Right ventricle myocardium inferior (tissue), 1 donor: ENCODE measurements at regions not wholly inside any gene's neighbourhood (a gene's known extent, or its start where the extent isn't known, plus 50 kb on each side); places are given as distances from the start of the nearest gene placed in this dataset.
"Not testable (repeated sequence)": the region's sequence is repeated elsewhere in the genome, so short reads cannot be mapped to it uniquely, and the experiment has no call there.

ENCODE experiments used
- ATAC-seq: fragments of 200-7000 bp; cut with Tn5 transposase; one replicate; pipeline ENCODE4 v1.9.1; 2020; ENCODE audit warnings: mild to moderate bottlenecking, moderate library complexity
- DNase-seq: peaks from one replicate; pipeline ENCODE4 v3.0.0; 2021; ENCODE audit errors: missing footprints
- intact Hi-C: fragments of 100-400 bp; cut with DNase I; formaldehyde crosslinking; loops from one replicate; pipeline ENCODE4 v1.11.0; 2022
- donor health status: DM: no; HTN: yes; CAD: no; lungs with severe emphysema.

- DNase-seq, result no peak
- no peak for ATAC-seq
- intact Hi-C loops, result no loop called here
Measured at GRCh38 chr3:73164622-73165021, 103.2 kb downstream of the EBLN2 start.

DNA sequence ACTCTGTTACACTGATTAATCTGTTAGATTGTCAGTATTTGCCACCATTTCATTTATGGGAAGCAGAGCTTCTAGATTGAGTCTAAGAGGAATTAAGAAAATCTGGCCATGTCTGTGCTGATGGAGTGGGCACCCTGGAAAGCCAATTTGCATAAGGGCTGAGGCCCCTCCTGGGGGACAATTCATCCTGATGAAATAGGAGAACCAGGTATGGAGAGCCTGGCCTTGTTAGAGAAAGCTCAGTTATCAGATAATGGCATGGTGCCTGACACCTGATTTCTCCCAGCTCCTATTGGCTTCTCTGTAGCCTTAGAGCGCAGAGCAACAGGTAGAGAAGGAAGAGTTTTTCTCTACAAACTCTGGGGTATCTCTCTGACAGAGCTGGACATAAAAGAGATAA, 114.2 kb downstream of the EBLN2 start:
- ATAC-seq, result no peak

GRCh38 chr3:73176941-73177340, 115.5 kb downstream of the EBLN2 start:
- intact Hi-C loops, result no loop called here
- ATAC-seq, result no peak
- no peak for DNase-seq

More for the DNA sequence above, 114.2 kb downstream of the EBLN2 start:
- intact Hi-C loops, result no loop called here
- DNase-seq, result no peak

- intact Hi-C loops, result no loop called here
- ATAC-seq (no peak), DNase-seq (no peak)
Measured at GRCh38 chr3:73177827-73178226, 116.4 kb downstream of the EBLN2 start.

DNA sequence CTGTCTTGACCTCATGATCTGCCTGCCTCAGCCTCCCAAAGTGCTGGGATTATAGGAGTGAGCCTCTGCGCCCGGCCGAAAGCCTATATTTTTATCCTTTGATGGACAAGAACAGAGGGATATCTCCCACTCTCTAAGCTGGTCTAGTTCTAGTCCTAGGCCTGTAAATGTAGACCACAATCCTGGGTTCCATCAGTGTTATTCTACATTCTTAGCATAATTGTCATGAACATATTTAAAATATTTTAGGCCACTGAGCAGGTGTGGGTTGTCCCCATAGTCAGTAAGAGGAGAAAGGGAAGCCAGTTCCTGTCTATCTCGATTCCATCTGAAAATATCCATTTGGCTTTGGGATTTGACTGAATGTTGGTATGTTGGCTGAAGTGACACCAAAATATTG, 118.1 kb downstream of the EBLN2 start:
- intact Hi-C loops, result no loop called here
- DNase-seq, result no peak
- ATAC-seq, result no peak

DNA sequence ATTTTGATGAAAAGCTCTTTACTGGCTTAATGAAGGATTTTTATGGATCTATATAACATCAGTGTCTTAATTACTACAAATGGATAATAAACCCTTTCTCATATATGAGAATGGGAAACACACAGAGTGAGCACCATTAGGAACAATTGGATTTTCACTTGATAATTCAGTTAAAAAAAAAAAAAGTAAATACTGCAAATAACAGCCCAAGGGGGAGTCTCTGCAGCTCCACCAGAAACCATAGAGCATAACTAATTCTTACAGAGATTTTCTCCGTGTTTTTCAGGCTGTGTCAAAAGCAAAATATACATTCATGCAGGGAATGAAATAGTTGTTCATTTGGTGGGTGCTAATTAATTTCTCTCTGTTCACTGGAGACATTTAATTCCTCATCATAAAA, 125.3 kb downstream of the EBLN2 start:
- DNase-seq (no peak), ATAC-seq (no peak)
- intact Hi-C loops, result no loop called here

GRCh38 chr3:73187328-73187727, 125.9 kb downstream of the EBLN2 start:
- no peak for DNase-seq
- ATAC-seq, result no peak
- intact Hi-C loops, result no loop called here

DNA sequence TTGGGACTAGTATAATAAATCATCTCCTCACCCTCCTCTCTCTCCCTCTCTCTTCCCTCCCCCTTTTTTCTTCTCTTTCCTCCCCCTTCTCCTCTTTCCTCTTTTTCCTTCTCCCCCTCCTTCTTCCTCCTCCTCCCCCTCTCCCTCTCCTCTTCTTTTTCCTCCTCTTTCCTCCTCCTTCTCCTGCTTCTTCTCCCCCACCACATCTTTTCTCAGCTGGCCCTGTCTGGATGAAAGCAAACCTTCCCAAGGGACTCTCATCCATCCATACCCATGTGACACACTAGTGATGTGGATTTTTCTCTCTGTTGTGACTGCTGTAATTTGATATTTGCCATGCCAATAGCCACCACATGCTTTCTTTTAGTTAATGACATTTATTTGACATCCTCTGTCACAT, 127.2 kb downstream of the EBLN2 start:
- DNase-seq (no peak), ATAC-seq (no peak)
- intact Hi-C loops, result no loop called here

DNA sequence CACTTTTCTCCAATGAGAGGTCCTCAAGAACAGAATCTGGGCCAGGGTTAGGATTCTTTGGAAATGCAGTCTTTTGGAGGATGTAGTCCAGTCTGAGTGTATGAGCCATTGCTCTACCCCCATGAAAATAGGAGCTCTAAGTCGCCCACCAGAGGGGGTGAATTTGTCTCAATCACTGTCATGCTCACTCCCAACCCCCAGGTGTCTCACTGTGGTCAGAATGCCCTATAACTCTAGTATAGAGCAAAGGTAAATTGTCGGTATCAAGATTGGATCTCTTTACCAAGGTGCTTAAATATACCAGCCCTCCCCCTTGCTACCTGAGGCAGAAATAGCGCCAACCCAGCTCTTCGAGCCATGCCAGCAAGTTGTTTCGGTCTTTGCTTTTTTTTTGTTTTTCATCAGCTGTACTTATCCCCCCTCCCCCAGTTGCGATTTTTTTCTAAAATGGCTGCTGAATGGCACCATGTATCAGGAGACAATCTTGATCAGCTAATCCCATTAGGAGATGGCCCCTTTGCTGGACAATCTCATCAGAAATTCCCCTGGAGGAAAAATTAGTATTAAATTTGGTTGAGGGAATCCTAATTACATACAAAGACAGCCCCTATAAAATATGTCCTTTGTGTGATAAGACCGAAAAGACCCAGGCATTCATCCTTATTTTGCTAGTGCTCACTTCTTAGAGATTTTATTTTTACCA, 130.7 kb downstream of the EBLN2 start:
- DNase-seq (no peak), ATAC-seq (no peak)
- intact Hi-C loops, result no loop called here

DNA sequence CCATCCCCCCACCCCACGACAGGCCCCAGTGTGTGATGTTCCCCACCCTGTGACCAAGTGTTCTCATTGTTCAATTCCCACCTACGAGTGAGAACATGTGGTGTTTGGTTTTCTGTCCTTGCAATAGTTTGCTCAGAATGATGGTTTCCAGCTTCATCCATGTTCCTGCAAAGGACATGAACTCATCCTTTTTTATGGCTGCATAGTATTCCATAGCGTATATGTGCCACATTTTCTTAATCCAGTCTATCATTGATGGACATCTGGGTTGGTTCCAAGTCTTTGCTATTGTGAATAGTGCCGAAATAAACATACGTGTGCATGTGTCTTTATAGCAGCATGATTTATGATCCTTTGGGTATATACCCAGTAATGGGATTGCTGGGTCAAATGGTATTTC, 132.5 kb downstream of the EBLN2 start:
- intact Hi-C loops, DNase-seq, ATAC-seq: not testable (repeated sequence)

GRCh38 chr3:73197187-73197586, 135.7 kb downstream of the EBLN2 start:
- ATAC-seq, result no peak
- no peak for DNase-seq
- intact Hi-C loops, result no loop called here

GRCh38 chr3:73203101-73203500, 141.6 kb downstream of the EBLN2 start:
- intact Hi-C loops, result no loop called here

DNA sequence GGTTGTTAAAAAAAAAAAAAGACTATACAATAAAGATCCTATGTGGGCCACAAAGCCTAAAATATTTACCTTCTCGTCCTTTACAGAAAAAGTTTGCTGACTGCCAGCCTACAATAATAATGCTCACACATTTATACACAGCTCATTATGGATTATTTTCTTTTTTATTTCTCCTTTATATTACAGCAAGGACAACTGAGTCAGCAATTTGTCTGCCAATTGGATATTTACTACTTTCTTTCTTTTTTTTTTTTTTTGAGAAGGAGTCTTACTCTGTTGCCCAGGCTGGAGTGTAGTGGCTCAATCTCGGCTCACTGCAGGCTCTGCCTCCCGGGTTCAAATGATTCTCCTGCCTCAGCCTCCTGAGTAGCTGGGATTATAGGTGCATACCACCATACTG, 142.2 kb downstream of the EBLN2 start:
- intact Hi-C loops, result no loop called here
- DNase-seq (no peak), ATAC-seq (no peak)

More at GRCh38 chr3:73203101-73203500, 141.6 kb downstream of the EBLN2 start:
- no peak for DNase-seq
- ATAC-seq, result no peak

GRCh38 chr3:73204841-73205240, 143.4 kb downstream of the EBLN2 start:
- intact Hi-C loops, result no loop called here
- DNase-seq (no peak), ATAC-seq (no peak)

DNA sequence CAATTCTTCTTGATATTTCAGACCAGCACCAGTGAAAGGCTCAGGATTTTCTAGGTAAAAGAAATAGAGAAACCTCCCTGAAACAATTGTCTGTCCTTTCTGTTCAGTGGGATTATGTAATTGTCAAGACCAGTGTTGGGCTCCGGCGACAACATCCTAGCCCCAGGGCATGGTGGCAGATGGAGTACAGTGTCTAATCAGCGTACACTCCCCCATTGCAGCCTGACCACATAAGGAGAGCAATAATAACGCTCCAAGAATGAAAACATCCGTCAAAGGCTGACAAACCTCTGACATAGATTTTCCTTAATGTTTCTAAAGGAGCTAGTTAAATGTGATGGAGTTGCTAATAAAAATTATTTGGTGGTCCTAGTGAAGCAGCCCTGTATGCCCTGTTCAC, 144.6 kb downstream of the EBLN2 start:
- ATAC-seq (no peak), DNase-seq (no peak)
- intact Hi-C loops, result no loop called here

DNA sequence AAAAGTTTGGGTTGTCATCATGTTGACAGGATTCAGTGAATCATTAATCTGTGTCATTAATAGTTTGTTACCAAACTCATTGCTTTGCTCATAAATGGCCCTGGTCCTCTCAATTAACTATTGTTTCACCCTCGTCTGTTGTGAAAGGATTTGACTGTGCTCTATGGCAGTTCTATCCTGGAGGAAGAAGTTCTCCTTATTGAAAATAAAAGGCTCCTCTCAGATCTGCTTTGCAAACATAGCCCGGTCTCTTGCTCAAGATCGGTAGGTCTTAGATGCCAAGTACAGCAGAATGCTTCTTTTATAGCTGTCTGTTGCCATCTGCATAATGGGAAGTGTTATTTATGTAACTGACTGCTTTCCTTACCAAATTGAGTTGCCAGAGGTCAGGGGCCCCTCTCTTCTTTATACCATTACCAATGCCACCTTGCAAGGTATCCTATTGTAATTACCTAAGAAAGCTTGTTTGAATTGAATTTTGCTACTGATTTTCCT, 146.5 kb downstream of the EBLN2 start:
- intact Hi-C loops, result no loop called here
- ATAC-seq, result no peak

DNA sequence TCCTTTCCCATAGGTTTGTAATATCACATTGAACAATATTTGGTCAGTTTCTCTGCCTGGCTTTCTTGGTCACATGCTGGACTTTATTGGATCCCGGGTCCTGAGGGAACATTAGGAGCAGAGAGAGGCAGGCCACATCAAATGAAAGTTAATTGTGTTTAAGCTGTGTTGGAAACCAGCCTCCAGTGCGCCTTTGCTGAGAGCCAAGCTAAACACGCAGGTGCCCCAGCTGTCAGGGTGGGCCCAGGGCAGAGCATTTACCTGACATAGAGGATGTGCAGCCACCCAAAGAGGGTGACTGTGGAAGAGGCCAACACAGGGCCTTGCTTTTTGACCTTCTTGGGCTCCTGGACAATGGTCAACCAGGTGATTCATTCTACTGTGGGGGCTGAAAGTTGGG, 149.3 kb downstream of the EBLN2 start:
- DNase-seq, result no peak
- ATAC-seq, result no peak
- intact Hi-C loops, result no loop called here

More for the DNA sequence above, 146.5 kb downstream of the EBLN2 start:
- no peak for DNase-seq

DNA sequence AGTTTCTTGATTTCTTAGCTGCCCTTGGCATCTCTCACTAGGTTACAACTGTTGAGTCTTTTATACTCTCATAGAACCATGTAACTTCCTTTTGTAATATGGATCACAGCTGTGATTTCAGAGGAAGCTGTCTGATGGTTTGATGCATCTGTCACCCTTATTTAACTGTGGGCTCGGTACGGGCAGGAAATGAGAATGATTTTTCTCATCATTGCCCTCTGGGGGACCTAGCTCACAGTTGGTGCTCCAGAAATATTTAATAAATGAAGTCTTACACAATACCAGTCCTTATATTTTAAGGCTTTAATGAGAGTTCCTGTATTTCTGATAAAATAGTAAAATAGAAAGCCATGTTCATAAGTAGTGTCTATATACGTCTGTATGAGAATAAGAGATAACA, 151.2 kb downstream of the EBLN2 start:
- ATAC-seq (no peak), DNase-seq (no peak)
- intact Hi-C loops, result no loop called here

GRCh38 chr3:73213896-73214295, 152.4 kb downstream of the EBLN2 start:
- intact Hi-C loops, result no loop called here
- DNase-seq, result no peak
- no peak for ATAC-seq

DNA sequence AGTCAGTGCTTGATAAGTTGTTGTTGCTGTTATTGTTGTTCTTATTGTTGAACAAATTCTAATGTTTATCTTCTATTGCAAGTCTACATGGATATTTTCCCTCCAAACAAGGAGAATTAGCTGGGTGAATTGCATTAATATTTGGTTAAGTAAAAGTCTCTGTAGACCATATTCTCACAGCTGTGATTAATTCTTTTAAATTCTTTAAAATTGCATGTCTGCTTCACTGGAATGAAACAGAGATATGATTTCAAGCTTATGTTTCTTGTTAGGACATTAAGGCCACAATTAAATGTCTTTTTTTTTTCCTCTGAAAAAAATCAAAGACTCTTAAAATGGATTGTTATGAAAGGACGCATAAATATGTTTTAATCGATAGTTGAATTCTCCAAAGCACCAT, 153.4 kb downstream of the EBLN2 start:
- intact Hi-C loops, result no loop called here
- no peak for ATAC-seq
- no peak for DNase-seq

DNA sequence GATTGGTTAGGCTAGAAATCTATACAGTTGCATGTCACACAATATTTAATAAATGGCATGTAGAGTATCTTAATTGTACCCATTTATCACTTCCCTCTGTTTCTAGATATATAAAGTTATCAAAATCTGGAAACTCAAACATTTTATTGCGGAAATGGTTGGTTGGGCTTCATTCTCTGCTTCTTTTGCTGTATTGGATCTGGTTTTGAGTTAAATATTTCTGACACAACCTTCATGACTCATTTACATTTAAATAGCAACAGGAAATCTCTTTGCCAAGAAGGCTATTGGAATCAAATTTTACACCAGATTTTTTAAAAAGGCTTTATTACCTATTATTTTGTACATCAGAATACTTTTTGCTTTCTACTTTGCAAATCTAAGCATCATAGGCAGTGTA, 153.8 kb downstream of the EBLN2 start:
- no peak for DNase-seq
- ATAC-seq, result no peak
- intact Hi-C loops, result no loop called here
